Stimulated activated CD4-positive, alpha-beta T cell treated with anti-CD3 and anti-CD28 coated beads, Interleukin-2, amount 100 ng/mL, for 4 hours (primary cell): ENCODE measurements at regions not wholly inside any gene's neighbourhood (a gene's known extent, or its start where the extent isn't known, plus 50 kb on each side); places are given as distances from the start of the nearest gene placed in this dataset.

Experiments
- DNase-seq: peaks from one replicate; pipeline ENCODE4 v3.0.0-alpha.2; 2020; ENCODE audit warnings: low read depth

GRCh38 chr6:166692723-166693302 is 65.8 kb upstream of the RPS6KA2 start:
- DNase-seq, result no peak

- DNase-seq, result no peak
These were observed 64.7 kb upstream of the RPS6KA2 start for GRCh38 chr6:166691746-166692145.

GRCh38 chr6:166691199-166691598 is 64.1 kb upstream of the RPS6KA2 start:
- no peak for DNase-seq

- no peak for DNase-seq
These were observed 62.6 kb upstream of the RPS6KA2 start for GRCh38 chr6:166689687-166690086.

- no peak for DNase-seq
These were observed 61.9 kb upstream of the RPS6KA2 start for GRCh38 chr6:166688901-166689300.

- no peak for DNase-seq
These were observed 60.8 kb upstream of the RPS6KA2 start for GRCh38 chr6:166687879-166688205.

GRCh38 chr6:166687070-166687878 is 60.2 kb upstream of the RPS6KA2 start:
- no peak for DNase-seq

GRCh38 chr6:166686317-166686716 is 59.3 kb upstream of the RPS6KA2 start:
- no peak for DNase-seq

GRCh38 chr6:166684866-166685265 is 57.8 kb upstream of the RPS6KA2 start:
- DNase-seq, result no peak

GRCh38 chr6:166684170-166684569 is 57.1 kb upstream of the RPS6KA2 start:
- DNase-seq, result no peak

GRCh38 chr6:166683477-166683876 is 56.4 kb upstream of the RPS6KA2 start:
- no peak for DNase-seq

GRCh38 chr6:166679566-166679965 is 52.5 kb upstream of the RPS6KA2 start:
- DNase-seq, result no peak

GRCh38 chr6:166678426-166678825 is 51.4 kb upstream of the RPS6KA2 start:
- no peak for DNase-seq

- no peak for DNase-seq
These were observed 50.9 kb upstream of the RPS6KA2 start for GRCh38 chr6:166677941-166678340.
